AG04449 (cell line): ENCODE measurements at regions not wholly inside any gene's neighbourhood (a gene's known extent, or its start where the extent isn't known, plus 50 kb on each side); places are given as distances from the start of the nearest gene placed in this dataset.

Experiments used
- CTCF ChIA-PET: fragments of 350-600 bp; formaldehyde crosslinking; extraction: SDS; loops from one replicate; lab custom pipeline; 2021; ENCODE audit warnings: antibody characterized with exemption; lab: Yijun Ruan, JAX
- POLR2A ChIA-PET: fragments of 400-600, 350-600 bp; formaldehyde crosslinking; extraction: SDS; loops from one replicate; lab custom pipeline; 2020; ENCODE audit warnings: antibody characterized with exemption, inconsistent platforms; lab: Yijun Ruan, JAX
- DNase-seq: peaks from one replicate; pipeline ENCODE4 v3.0.0-alpha.2; 2010; ENCODE audit warnings: low read depth, low spot score
- H3K4me3 ChIP-seq: 2 replicates; pipeline ENCODE4 v1.5.1; 2011; ENCODE audit warnings: low read depth, mild to moderate bottlenecking, control low read depth, low read length
- TF ChIP-seq, protein P1 (sequence below): IDR thresholded peaks from one replicate; pipeline ENCODE4 v1.5.1; 2011; ENCODE audit warnings: mild to moderate bottlenecking, moderate library complexity, low read length, control low read depth, inconsistent platforms; ENCODE audit not compliant: insufficient read depth; ENCODE audit errors: missing control alignments

DNA sequence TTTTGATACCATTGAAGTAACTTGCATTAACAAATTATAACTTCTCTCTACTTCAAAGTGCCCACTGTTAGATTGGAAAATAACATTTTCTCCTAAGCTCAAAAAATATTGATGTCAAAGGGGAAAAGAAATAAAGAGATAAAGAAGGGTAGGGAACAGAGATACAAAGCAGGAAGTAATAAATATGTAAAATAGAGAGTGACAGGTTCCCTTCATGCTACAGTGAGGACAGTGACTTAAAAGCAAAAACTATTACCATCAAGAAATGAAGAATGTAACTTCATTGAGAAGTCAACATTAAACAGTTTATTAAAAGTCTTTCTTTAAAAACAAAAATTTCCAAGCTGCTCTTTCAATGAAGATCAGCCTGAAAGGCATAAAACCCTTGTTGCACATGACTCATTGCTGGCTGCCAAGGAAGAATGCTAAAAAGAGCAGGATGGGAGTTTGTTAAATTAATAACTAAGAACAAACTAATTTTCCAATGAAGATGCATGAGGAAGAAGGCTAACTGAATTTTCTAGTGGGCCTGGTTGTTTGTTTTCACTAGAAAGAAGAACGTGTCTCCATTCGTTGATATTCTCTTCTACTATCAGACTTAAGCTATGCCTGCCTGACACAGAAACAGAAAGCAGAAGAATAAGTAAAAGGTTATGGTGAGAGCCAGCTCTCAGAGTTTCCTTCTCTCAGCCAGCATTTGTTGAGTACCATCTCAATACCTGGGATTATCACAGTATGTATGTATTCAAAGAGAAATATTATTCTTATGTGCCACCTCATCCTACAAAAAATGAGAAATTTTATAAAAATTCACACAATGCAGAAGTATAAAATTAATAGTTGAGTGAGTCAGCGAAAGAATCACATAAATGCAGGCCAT is 197.8 kb upstream of the NREP start:
- CTCF ChIA-PET, result interaction anchor here (0.8 to 1.7 kb wide), 3 partner anchors 20 to 197 kb away, joined by 3 to 5 read pairs (median 4); partner anchors contain the start of gene NREP
- POLR2A ChIA-PET, result interaction anchor here (0.5 to 1.3 kb wide), 3 partner anchors 43 to 408 kb away, joined by 3 to 6 read pairs (median 3); no protein-coding TSS in a partner anchor
- no peak overlapping the region for H3K4me3 ChIP-seq
- TF ChIP-seq, protein P1, sequence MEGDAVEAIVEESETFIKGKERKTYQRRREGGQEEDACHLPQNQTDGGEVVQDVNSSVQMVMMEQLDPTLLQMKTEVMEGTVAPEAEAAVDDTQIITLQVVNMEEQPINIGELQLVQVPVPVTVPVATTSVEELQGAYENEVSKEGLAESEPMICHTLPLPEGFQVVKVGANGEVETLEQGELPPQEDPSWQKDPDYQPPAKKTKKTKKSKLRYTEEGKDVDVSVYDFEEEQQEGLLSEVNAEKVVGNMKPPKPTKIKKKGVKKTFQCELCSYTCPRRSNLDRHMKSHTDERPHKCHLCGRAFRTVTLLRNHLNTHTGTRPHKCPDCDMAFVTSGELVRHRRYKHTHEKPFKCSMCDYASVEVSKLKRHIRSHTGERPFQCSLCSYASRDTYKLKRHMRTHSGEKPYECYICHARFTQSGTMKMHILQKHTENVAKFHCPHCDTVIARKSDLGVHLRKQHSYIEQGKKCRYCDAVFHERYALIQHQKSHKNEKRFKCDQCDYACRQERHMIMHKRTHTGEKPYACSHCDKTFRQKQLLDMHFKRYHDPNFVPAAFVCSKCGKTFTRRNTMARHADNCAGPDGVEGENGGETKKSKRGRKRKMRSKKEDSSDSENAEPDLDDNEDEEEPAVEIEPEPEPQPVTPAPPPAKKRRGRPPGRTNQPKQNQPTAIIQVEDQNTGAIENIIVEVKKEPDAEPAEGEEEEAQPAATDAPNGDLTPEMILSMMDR, result no peak
- DNase-seq, result no peak

DNA sequence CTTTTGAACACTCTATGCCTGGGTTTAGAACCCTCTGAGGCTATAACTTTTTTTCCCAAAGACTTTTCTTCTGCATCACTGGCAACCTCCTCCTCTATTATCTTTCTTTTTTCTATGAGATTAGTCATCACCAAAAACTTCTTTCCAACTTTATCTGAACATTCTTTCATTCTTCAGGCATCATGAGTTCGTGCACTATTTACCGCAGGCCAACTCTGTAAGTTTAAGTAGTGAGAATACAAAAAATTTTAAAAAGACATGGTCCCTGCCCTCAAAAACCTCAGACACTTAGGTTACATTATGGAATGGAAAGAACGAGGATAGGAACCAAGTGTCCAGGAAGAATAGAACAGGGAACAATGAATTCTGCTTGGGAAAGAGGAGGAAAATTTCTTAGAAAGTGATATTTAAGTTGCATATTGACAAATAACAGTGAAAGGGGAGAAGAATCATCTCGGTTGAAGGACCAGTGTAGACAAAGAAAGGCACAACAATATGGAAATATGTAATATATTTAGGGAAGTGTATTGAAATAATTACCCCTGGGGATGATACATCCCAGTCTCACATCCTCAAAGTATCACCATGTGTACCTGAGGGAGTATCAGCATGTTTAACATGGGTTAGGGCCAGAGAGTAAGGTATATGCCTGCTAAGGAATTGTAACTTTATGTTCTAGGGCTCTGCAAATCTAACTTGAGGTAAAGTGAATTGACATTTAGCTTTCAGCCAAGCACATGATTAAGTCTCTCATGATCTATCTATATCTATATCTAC is 196.5 kb upstream of the NREP start:
- ChIA-PET POLR2A (no interaction called here), CTCF (interaction anchor here (1.3 to 1.7 kb wide), 2 partner anchors 192 to 196 kb away, joined by 4 to 5 read pairs; partner anchors contain the start of gene NREP)
- peak; percentile 71 for DNase-seq
- H3K4me3 ChIP-seq, result no peak overlapping the region
- TF ChIP-seq, protein P1, result no peak

DNA sequence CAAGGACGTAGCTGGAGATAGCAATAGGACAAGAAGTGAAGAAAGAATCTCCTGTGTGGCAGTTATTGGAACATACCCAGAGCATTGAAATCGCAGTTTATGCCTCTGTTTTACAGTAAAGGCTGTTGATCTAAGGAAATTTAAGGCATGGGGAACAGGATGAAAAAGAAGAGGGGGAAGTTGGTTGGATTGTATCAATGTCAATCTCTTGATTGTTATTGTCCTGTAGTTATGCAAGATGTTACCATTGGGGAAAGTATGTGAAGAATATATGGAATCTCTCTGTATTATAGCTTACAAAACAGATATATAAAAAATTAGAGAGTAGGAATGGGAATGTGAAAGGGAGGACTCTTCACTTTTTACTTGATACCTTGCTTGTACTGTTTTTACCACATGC is 195.6 kb upstream of the NREP start:
- TF ChIP-seq, protein P1, result no peak
- ChIA-PET CTCF (interaction anchor here (1.5 kb wide), 1 partner anchor 25 kb away, joined by 7 read pairs; no protein-coding TSS in a partner anchor), POLR2A (no interaction called here)
- no peak for DNase-seq
- H3K4me3 ChIP-seq, result no peak overlapping the region

DNA sequence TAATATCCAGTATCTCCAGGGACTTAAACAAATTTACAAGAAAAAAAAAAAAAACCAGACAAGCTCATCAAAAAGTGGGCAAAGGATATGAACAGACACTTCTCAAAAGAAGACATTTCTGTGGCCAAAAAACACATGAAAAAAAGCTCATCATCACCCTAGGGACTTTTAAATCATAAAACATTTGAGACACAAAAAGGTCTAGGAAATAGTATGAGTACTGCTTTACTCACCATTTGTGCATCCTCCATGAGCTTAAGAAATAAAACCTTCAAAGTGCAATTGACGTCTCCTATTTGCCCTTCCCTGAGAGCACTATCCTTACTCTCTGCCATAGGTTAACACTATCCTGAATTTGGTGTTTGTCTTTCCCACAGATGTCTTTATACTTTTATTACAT is 193.7 kb upstream of the NREP start:
- ChIA-PET POLR2A (interaction anchor here (0.7 to 3.0 kb wide), 5 partner anchors 16 to 196 kb away, joined by 3 to 15 read pairs (median 5); partner anchors contain the start of gene NREP), CTCF (no interaction called here)
- no peak for DNase-seq
- TF ChIP-seq, protein P1, result no peak
- no peak overlapping the region for H3K4me3 ChIP-seq

DNA sequence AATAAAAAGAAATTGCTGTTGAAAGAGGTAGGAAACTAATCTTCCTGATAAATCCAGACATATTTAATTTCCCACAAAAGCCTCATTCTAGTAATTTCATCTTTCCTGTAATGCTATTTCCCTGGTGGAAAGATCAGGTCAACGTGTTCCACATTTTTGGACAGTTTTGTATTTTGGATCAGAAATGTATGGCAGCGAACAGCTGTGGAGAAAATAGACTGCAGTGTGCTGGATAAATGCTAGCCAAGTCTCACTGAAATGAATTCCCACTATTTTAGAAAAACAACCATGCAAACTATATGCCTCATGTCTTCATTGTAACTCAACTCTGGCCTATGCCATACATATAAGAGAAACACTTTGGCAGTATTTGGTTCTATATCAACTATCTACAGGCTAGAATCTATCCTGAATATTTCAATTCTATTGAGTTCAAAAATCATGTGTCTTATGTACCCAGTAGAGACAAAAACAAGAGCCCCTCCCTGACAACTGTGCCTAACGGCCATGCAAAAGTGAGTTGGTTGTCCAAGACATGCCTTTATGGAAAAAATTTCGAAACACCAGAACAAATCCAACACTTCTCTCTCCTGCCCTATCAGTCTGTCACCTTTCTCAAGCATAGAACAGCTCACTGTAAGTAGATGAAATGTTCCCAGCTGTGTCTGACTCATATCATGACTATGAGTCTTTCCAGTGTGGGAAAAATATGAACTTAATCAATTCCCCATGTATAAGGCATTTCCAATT is 191.3 kb upstream of the NREP start:
- POLR2A ChIA-PET, result interaction anchor here (1.0 to 3.0 kb wide), 3 partner anchors 19 to 191 kb away, joined by 3 to 12 read pairs (median 5); partner anchors contain the start of gene NREP
- CTCF ChIA-PET, result no interaction called here
- H3K4me3 ChIP-seq, result no peak overlapping the region
- peak; percentile 95 for DNase-seq
- TF ChIP-seq, protein P1, result no peak
